GM20431 (cell line): ENCODE measurements at regions not wholly inside any gene's neighbourhood (a gene's known extent, or its start where the extent isn't known, plus 50 kb on each side); places are given as distances from the start of the nearest gene placed in this dataset.

Source experiments
- in situ Hi-C: fragments of 300-500 bp; cut with MseI, MboI; formaldehyde crosslinking; loops from one replicate; pipeline ENCODE4 v1.15.0; 2020; ENCODE audit warnings: low sequenced_read_pairs; ENCODE audit not compliant: unreplicated experiment

DNA sequence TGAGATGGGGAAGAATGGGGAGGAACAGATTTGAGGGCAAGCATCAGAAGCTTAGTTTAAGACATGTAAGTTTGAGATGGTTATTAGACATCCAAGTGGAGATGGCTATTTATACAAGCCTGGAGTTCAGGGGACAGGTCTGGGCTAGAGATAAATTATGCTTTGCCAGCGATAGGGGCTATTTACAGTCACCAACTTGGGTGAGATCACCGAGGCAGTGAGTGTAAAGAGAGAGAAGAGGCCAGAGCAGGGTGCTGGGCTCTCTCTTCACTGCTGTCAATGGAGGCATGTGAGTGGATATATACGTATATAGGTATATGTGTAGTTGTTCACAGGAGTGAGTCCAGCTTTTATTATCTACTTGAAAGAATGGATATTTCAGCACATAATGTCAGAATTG is 81.0 kb downstream of the QPCT start:
- in situ Hi-C loops = no loop called here

DNA sequence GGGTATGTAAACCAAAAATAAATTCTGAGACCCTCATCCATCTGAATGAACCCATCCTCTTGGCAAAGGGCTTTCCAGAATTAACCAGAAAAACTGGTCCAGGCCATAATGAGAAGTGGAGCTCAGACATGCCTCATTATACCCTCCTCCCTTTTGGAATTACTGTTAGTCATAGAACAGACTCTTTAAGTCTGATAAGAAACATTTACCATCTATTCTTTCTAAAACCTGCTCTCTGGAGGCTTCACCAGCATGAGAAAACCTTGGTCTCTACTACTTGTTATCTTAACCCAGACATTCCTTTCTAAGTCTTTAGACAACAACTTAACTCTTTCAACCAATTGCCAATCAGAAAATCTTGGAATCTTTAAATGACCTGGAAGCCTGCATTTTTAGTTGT is 82.8 kb downstream of the QPCT start:
- in situ Hi-C loops = no loop called here

DNA sequence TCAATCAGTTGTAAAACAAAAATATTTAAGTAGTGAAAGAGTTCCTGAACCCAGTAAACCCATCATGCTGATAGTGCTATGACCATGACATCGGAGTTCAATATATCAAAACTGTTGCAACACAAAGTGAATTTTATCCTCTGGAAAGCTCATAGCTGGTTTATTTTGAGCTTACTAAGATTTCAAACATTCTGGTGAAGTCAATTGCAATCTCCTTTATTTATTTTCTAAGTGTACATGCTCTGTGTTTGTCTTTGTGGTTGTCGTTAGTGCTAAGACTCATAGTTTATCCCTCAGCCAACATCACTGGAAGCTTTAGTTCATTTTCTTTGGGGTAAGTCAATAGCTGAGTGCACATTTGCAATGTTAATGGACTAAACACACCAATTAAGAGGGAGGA is 91.9 kb downstream of the QPCT start:
- in situ Hi-C loops = no loop called here

DNA sequence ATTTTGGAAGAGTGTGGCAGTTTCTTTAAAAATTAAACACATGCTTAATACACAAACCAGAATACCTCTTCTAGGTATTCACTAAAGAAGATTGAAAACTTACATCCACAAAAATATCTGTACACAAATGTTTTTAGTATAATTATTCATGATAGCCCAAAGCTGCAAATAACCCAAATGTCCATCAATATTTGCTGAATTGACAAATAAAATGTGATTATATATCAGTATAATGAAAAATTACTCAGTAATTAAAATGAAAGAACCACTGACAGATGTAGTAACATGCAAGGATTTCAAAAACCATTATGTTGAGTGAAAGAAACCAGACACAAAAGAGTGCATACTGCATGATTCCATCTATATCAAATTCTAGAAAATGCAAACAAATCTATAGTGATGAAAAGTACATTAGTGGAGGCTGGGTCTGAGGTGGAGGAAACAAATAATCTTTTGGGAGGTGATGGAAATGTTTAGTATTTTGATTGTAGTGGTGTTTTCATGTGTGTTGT is 94.8 kb downstream of the QPCT start:
- in situ Hi-C loops = no loop called here

DNA sequence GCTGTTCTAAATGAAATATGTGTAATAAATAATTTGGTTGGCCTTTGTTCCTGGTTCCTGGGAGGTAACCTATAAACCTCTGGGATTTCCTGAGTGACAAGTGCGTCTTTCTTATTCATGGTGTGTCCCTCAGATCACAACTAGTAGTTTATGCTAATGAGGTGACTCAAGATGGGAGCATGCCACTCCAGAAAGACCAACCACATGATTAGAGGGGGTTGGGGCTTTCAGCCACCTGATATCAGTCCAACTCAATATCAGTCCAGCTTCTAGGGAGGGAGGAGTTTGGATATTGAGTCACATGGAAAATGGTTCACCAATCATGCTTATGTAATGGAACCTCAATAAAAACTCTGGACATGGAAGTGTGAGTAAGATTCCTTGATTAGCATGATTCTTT is 96.6 kb downstream of the QPCT start:
- in situ Hi-C loops = no loop called here

DNA sequence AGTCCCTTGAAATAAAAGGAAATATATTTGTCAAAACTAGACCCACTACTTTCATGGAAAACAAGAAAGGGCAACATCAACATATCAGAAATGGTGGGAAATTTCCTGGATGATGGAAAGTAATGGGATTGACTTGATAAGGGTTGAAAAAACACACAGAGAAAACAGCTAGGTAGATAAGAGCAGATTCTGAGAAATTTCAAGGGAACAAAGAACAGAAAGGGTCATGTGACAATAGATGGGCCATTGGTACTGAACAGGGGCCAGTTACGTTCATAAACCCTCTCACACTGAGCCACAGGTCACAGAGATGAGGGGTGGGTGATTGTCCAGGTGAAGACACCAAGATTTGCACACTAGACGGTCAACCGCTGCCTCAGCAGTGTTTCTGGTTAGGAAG is 98.7 kb downstream of the QPCT start:
- in situ Hi-C loops = no loop called here

DNA sequence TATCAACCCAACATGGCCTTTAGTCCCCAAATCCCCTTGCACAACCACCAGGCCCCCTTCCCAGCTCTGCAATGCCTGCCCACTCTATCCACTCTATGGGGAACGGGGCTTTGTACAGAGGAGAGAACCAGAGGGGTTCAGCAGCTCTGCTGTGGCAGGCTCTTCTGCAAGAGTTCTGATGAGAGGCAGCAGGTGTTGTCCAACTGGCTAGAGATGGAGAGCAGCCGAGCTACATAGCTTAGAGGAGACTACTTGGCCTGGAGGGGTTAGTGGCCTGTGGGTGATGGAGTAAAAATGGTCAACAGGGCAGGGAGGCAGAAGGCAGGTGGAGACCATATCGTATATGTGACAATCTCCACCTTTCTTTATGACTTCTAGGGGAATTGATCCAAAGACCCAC is 103.0 kb downstream of the QPCT start:
- in situ Hi-C loops = no loop called here

DNA sequence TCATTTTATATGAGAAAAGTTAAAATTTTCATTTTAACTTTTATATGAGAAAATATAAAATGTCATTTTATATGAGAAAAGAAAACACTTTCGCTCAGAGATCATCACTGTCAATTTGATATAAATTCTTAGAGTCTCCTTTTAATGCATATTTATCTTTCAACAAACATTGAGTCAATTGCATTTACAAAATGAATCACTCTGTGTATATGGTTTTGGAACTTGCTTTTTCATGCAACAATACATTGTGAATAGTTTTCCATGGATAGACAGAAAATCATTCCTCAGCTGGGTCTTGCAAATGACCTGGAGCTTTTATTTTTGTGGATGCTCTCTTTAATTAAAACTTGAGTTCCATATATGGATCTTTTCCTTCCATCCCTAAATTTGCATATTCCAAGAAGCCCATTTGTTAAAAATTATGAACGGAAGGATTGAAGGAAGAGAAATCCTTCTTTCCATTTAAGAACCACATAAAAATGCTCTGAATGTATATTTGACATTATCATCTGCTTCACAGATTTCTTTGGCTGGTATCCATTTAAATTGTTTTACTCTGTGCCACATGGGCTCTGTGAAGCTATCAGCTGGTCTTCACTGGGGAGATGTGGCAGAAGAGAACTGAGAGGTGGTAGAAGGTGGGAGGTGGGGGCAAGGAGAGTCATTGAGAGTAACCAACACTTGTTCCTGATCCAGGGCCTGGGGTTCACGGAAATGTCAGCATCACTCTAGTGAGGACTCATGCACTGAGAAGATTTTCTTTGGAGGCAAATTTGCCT is 104.1 kb downstream of the QPCT start:
- in situ Hi-C loops = no loop called here

DNA sequence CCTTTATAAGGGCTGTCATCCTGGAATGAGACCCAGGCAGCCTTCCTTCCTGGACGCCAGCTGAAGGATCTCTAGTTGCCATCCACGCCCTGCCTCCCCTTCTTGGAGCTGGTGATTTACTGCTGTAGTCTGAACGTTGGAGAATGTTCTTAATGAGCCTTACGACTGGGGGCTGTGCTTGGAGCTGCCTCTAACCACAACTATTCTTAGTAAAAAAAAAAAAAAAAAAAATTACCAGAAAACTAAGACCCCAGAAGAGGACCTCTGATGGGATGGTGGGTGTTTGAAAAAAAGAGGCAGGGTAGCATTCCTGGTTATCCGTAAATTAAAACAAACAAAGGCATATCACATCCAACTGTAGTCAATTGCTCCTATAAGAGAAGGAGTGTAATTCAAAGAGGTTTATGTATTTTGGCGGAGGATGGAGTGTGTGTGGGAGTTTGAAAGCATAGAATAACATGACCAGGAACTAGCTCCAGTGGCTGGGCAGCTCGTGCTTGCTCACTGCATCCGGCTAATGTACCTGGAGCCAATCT is 105.4 kb downstream of the QPCT start:
- in situ Hi-C loops = no loop called here

DNA sequence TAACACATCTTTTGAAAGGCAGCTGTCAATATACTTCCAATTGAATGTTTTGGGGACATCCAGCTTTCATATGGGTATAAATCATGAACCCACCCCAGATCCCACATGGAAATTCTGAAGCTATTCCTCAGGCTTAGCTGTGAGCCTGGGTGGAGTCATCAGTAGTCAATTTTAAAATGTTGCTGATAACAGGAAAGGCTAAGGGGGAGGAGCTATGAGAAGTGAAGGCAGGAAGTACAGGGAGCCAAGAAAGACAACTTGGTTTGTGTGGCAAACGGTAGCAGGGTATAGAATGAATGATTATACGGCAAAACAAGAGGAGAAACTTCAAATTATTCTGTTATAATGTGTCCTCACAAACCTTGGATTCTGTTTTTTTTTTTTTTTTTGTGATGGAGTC is 108.6 kb downstream of the QPCT start:
- in situ Hi-C loops = no loop called here

DNA sequence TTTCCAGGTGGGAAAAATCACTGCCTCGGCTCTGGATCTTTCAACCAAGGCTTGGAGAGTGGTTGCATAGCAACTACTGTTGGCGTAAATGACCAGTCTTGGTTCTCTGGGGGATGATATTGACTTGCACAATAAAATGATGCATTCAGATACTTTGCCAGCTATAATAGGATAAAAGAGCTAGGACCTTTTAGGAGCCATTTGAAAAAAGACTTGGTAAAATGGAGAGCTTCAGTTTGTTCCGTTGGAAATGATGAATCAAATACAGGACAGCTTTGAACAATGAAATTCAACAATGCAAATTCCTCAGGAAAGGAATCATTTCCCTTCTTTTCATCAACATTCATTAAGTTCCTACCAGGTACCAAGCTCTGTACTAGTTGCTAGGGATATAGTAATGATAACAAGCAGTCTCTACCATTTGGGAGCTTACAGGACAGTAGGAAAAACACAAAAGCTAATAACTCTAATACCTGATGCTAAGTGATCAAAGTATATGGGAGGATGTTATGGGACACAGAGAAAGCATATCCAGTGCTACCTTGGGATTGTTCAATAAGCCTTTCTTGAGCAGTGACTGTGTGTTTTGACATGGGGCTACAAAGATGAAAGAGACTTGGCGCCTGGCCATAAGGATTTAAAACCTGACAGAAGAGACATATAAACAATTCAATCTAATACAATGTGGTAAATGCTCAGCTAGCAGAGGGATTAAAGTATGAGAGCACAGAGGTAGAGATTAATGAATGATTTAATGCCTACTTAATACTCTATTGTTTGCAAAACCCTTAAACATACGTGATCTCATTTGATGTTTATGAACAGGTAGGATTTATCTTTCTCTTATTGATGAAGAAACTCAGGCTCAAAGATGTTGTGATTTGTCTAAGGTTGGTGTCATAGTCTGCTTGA is 110.7 kb downstream of the QPCT start:
- in situ Hi-C loops = no loop called here

DNA sequence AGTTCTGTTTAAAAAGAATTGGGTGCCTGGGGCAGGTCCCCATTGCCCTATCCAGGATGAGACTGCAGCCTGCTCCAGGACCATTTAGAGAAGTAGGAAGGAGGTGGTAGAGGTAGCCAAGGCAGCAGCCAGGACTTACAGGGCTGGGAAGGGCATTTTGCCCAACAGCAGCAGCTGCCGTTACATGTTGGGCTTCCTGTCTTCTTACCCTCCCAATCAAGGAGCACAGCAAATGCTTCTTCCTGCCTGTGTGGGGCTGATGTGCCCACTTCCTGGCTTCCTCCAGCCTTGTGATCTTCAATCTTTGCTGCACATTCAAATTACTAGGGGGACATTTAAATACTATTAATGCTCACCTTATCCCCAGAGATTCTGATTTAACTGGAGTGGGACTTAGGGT is 112.0 kb downstream of the QPCT start:
- in situ Hi-C loops = no loop called here

DNA sequence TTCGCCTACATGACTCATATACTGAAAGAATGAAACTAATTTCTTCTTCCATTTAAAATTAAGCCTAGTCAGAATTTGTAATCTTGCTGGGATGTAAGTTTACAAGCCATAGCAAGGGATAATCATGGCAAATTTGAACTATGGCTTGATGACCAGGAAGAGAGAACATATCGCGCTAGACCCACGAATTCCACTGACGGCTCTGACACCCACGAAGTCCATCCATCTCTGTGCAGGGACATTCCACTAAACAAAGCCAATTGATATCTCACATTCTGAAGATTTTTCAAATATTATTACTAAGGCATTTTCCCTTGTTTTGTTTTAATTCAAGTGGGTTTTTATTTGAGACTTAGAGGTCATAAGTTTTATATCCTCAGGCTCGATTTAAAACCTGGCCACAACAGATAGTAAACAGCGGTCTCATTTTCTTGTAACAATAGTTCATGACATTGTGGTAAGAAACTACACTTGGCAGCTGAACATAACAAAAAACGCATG is 113.0 kb downstream of the QPCT start:
- in situ Hi-C loops = no loop called here

DNA sequence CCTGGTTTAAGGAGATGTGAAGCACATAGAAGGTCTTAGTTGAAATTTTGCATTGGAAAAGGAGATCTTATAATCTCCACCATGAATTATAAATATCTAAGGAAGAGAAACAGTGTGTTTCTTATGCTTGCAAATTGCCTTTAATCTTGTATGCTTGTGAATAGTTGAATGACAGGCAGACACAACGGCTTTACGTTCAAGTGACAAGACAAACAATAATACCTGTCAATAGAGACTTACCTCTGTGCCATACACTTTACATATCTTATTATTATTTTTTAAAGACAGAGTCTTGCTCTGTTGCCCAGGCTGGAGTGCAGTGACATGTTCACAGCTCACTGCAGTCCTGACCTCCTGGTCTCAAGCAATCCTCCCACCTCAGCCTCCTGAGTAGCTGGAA is 113.7 kb downstream of the QPCT start:
- in situ Hi-C loops = no loop called here

DNA sequence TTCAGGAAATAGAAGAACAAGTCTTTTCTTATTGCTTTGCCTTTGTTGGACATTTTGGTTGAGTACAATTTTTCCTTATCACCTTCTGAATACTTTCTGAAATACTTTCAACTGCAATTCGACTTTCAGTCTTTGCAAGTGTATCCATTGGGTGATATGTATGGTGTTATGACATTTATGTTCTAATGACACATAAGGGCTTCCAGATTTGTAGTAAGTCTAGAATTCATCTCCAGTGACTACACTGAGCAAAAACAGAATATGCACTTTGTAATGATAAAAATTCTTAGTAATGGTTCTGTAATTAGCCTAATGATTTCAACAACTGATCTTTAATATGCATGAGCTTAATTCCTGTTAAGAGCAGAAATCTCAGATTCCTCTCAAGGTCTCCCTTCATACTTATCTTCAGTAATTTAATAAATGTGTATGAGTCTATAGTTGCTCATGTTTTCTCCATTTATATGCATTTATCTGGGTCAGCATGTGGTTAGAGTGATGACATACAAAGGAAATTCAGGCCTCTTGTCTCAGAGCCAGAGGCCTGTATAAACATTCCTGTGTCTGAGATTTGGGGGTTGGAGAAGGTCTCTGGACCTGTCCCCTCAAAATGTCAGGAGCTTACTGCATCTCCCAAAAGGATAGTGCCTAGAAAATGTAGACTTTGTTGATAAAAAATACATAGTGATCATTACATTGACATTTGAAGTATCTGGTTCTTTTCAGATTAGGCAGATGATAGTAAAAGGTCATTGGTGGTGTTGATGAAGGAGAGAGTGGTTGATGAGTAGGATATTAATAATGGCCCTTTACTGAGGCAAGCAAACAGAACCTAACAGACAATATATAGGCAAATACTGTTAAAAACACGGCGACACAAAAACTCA is 114.9 kb downstream of the QPCT start:
- in situ Hi-C loops = no loop called here

DNA sequence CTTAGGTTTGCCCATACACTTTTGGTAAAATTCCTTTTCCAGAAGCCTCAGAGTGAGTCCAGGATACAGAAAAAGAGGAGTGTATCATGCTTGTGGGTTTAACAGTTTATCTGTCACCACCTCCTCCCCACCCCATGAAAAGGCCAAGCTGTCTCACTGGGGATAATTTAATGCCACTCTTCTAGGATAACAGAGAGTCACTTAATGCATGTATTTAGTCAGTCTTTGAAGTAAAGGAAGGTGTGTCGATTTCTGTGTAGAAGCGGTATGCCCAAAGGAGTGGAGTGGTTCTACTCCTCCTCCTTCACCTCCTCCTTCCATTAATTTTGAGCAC is 116.4 kb downstream of the QPCT start:
- in situ Hi-C loops = no loop called here

DNA sequence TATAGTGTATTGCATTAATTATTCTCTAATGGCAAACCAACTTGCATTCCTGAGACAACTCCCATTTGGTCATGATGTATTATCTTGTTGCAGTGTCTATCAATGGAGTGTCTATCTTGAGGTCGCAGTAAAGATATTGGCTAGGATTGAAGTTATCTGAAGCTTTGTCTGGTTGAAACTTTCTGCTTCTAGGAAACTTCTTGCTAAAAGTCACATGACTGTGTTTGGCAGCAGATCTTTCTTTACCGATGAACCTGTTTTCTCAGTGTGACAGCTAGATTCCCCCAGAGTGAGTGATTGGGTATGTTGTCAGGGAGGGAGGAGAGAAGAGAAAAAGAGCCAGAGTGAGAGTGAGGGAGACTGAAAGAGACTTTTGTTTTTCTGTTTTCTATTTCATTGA is 119.6 kb downstream of the QPCT start:
- in situ Hi-C loops = no loop called here

DNA sequence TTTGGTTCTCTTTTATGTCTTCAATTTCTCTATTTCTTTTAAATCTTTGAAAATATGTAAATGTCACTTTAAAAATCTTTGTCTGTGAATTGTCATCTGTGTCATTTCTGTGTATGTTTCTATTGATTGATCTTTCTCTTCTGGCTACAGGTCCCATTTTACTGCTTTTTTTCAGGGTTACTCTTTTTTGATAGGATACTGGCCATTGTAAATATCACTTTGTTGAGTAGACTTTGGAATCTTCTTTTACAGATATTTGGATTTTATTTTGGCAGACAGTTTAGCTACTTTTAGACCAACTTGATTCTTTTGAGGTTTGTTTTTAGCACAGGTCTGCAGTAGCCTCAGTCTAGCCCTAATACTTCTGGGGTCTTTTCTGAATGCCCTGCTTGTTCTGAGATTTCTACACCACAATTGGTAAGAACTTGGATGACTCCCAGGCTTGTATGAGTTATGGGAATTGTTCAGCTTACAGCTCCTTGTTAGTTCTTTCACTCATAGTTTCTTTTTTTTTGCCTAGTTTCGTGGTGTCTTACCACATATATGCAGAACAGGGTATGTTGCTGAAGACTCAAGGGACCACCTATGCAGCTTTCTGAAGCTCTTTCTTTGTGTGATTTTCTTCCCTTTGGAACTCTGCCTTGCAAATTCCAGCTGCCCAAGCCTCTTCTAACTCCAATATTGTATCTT is 122.2 kb downstream of the QPCT start:
- in situ Hi-C loops = no loop called here

DNA sequence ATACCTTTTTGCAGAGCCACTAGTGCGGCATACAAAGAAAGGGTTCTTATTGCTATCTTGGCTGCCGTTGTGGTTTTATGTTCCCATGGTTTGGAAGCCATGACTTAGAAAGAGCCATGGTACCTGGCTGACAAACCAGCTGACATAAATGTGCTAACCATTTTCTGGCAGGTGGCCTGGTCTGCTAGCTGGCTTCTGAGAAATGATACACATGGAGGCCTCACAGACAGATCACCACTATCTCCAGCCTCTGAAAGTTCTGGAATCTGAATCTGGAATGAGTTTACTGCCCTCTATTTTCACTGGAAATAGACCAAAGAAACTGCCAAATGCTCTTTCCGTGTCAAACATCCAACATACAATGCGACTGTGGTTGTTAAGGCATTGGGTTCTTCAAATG is 123.7 kb downstream of the QPCT start:
- in situ Hi-C loops = no loop called here
